Calu3 (cell line): ENCODE measurements at regions not wholly inside any gene's neighbourhood (a gene's known extent, or its start where the extent isn't known, plus 50 kb on each side); places are given as distances from the start of the nearest gene placed in this dataset.

Experiments
- BruUV-seq: library from RNA; stranded (reverse); fragments of 400-500 nt; replicated peaks from 2 replicates; lab custom pipeline; 2021; lab: Mats Ljungman, UMichigan
- CTCF ChIA-PET: fragments of 300-600 bp; sonication (Branson Sonifier 250); formaldehyde crosslinking; loops from one replicate; lab custom pipeline; 2022; ENCODE audit warnings: antibody characterized with exemption; lab: Charles Lee
- DNase-seq: peaks from one replicate; pipeline ENCODE4 v3.0.0; 2022
- H3K27ac Mint-ChIP-seq: one replicate; pipeline ENCODE4 v1.8.0; 2022; ENCODE audit warnings: mixed read lengths; ENCODE audit not compliant: unreplicated experiment
- H3K27me3 Mint-ChIP-seq: one replicate; pipeline ENCODE4 v1.8.0; 2022; ENCODE audit warnings: mixed read lengths; ENCODE audit not compliant: unreplicated experiment
- H3K36me3 Mint-ChIP-seq: one replicate; pipeline ENCODE4 v1.8.0; 2022; ENCODE audit warnings: mild to moderate bottlenecking, moderate library complexity, mixed read lengths; ENCODE audit not compliant: insufficient read depth, unreplicated experiment
- H3K4me1 Mint-ChIP-seq: one replicate; pipeline ENCODE4 v1.8.0; 2022; ENCODE audit warnings: mild to moderate bottlenecking, low read depth, mixed read lengths; ENCODE audit not compliant: unreplicated experiment
- H3K4me3 Mint-ChIP-seq: one replicate; pipeline ENCODE4 v1.8.0; 2022; ENCODE audit warnings: mild to moderate bottlenecking, low read depth, moderate library complexity, mixed read lengths; ENCODE audit not compliant: unreplicated experiment
- H3K9me3 Mint-ChIP-seq: one replicate; pipeline ENCODE4 v1.8.0; 2022; ENCODE audit warnings: low read depth, mixed read lengths; ENCODE audit not compliant: unreplicated experiment
- CTCF ChIP-seq: fragments of 200-600 bp; IDR thresholded peaks from one replicate; pipeline ENCODE4 v1.8.0; 2022; ENCODE audit warnings: antibody characterized with exemption; ENCODE audit not compliant: unreplicated experiment
- intact Hi-C: fragments of 100-400 bp; cut with micrococcal nuclease; formaldehyde crosslinking; loops from one replicate; pipeline ENCODE4 v1.10.0; 2022; ENCODE audit not compliant: unreplicated experiment

- Mint-ChIP-seq H3K4me3 (no peak overlapping the region), H3K27ac (no peak overlapping the region), H3K27me3 (no peaks in the 10 kb centered on the region), H3K4me1 (no peaks in the 10 kb centered on the region), H3K9me3 (no peaks in the 10 kb centered on the region), H3K36me3 (no peaks in the 10 kb centered on the region)
- no peak for TF ChIP-seq CTCF
- DNase-seq: no peak
- no TSS peak for BruUV-seq
- CTCF ChIA-PET: interaction anchor here (0.9 kb wide), 1 partner anchor 45 kb away, joined by 3 read pairs; no protein-coding TSS in a partner anchor
- intact Hi-C loops: no loop called here
Measured at GRCh38 chr3:25900161-25900560, 110.3 kb downstream of the OXSM start.

- DNase-seq: no peak
- TF ChIP-seq CTCF: no peak
- Mint-ChIP-seq H3K4me1 (no peaks in the 10 kb centered on the region), H3K9me3 (no peaks in the 10 kb centered on the region), H3K27ac (no peak overlapping the region), H3K27me3 (no peaks in the 10 kb centered on the region), H3K4me3 (no peak overlapping the region), H3K36me3 (no peaks in the 10 kb centered on the region)
- CTCF ChIA-PET: no interaction called here
- intact Hi-C loops: no loop called here
- no TSS peak for BruUV-seq
Measured at GRCh38 chr3:25901796-25902195, 111.9 kb downstream of the OXSM start.

- TF ChIP-seq CTCF: no peak
- intact Hi-C loops: no loop called here
- H3K27ac Mint-ChIP-seq: no peak overlapping the region
- H3K4me1 Mint-ChIP-seq: no peaks in the 10 kb centered on the region
- CTCF ChIA-PET: no interaction called here
- H3K36me3 Mint-ChIP-seq: no peaks in the 10 kb centered on the region
- no peaks in the 10 kb centered on the region for H3K27me3 Mint-ChIP-seq
- H3K4me3 Mint-ChIP-seq: no peak overlapping the region
- no peaks in the 10 kb centered on the region for H3K9me3 Mint-ChIP-seq
- DNase-seq: no peak
- no TSS peak for BruUV-seq
Measured at GRCh38 chr3:25902586-25902985, 112.7 kb downstream of the OXSM start.

- no peaks in the 10 kb centered on the region for H3K36me3 Mint-ChIP-seq
- no peaks in the 10 kb centered on the region for H3K9me3 Mint-ChIP-seq
- H3K4me1 Mint-ChIP-seq: no peaks in the 10 kb centered on the region
- H3K27ac Mint-ChIP-seq: no peak overlapping the region
- no peak overlapping the region for H3K4me3 Mint-ChIP-seq
- CTCF ChIA-PET: interaction anchor here (0.6 kb wide), 2 partner anchors 1143 to 1202 kb away, joined by 3 to 5 read pairs; no protein-coding TSS in a partner anchor
- intact Hi-C loops: loop anchor here (1.0 kb wide), 2 partner anchors 59 to 809 kb away; no protein-coding TSS in a partner anchor
- no peak for DNase-seq
- H3K27me3 Mint-ChIP-seq: no peaks in the 10 kb centered on the region
- BruUV-seq: no TSS peak
- TF ChIP-seq CTCF: no peak
Measured at GRCh38 chr3:25903371-25904129, 113.7 kb downstream of the OXSM start.
